ENCODE measurements at regions not wholly inside any gene's neighbourhood (a gene's known extent, or its start where the extent isn't known, plus 50 kb on each side); places are given as distances from the start of the nearest gene placed in this dataset.
A peak's percentile ranks its signal among the peaks of the same experiment; 100 is the strongest.
"Not testable (repeated sequence)": the region's sequence is repeated elsewhere in the genome, so short reads cannot be mapped to it uniquely, and the experiment has no call there.

DNA sequence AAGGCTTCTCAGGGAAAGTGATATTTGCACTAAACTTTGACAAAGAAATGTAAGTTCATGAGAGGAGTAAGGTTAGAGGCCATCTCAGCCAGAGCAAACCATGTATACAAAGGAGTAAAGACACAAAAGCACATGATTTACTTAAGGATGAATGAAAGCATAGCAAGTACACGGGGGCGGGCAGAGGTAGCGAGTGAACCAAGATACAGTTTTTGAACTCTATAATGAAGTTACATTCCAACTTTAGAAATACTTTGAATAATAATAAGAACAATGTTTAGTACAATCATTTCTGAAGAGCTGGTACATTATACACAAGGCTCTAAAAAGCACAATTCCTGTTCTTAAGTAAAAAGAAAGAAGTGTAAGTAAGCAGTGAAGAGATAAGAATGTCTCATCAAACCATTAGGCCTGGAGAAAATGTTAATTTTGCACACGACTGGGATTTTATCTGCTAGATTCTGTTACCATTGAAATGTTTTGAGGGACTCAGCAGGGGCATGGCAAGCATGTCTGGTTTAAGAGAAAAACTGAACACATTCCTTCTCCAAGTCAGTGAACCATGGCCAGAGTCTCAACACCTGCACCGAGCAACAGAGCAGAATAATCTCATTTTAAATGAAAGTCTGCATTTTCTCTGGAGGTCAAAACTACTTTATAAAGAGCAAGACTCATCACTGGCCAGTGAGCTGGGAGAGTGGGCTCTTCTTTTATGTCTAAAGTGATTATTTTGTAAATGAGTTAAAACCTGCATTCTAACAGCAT, 147.6 kb upstream of the TRPM3 start:
- no peak for DNase-seq

DNA sequence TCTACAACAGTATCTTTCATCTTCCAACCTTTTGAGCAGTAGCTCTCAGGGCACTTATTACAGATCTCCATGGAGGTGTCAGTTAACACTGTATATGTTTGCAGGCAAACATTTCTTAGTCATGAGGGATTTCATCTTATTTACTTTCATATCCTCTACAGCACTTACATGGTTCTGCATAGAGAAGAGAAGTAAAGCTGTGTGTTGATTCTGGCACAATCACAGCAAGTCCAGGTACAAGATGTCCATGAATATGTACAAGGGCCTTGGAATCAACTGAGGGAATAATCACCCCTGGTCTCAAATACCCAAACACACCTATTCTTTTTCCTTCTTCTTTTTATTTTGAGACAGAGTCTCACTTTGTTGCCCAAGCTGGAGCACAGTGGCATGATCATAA, 142.0 kb upstream of the TRPM3 start:
- no peak for DNase-seq

DNA sequence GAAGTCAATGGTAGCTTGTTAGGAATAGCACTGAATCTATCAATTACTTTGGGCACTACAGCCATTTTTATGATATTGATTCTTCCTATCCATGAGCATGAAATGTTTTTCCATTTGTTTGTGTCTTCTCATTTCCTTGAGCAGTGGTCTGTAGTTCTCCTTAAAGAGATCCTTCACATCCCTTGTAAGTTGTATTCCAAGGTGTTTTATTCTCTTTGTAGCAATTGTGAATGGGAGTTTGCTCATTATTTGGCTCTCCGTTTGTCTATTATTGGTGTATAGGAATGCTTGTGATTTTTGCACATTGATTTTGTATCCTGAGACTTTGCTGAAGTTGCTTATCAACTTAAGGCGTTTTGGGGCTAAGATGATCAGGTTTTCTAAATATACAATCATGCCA, 139.0 kb upstream of the TRPM3 start:
- not testable (repeated sequence) for DNase-seq

DNA sequence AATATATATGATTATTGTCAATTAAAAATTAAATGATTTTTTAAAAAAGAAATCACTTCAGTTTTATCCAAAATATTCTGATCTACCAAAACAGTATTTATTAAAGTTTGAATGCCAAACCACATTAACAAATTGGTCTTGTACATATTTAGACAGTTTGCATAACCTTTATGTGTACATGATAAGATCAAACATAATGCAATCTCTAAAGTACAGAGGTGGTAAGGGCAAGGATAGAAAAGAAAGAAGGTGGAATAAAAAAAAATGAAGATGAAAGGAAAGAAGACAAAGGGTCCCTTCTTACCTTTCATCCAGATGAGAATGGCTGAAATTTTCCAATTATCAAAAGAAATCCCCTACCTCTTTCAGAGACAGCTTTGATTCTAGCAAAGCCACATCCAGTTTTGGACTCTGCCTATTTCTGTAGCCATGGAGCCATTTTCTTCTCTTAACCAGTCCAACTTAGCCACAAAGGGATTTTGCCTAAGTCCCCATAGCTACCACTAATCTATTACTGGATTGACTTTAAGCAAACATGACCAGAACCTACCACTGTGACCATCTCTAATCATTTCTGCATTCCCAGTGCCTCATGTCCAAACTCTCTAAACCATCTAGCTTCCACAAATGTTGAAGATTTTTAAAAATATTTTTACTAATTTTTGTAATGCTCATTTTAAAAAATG, 133.3 kb upstream of the TRPM3 start:
- no peak for DNase-seq

DNA sequence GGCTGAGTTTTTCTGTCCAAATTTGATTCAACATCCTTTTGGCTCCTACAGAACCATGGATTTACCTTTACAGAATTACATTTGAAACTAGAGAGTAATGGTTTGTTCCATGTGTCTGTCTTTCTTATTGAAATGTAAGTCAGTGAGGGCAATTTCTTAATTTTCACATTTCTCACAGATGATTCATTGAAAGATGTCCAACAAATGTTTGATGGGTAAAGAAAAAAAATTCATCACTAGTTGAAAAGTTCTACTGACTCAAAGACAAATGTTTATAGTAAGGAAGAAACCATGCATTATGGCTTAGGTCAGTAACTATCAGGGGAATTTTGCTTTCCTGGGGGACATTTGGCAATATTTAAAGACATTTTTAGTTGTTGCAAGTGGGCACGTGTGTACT, 131.6 kb upstream of the TRPM3 start:
- DNase-seq = no peak

DNA sequence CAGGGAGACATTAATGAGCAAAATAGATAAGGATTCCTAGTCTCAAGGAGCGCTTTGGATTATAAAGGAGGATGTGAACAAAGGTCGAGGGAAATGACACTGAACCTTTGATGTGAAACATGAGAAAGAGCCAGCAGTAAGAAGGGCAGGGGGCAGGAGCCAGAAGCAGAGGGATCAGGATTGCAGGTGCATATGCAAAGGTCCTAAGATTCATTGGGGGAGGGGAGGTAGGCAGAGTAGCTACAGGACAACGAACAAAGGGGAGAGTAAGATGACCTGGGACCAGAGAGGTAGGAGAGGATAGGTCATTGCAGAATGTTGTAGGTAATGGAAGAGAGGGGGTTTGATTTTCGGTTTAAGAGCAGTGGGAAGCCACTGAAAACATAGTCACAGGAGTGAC, 129.2 kb upstream of the TRPM3 start:
- no peak for DNase-seq

DNA sequence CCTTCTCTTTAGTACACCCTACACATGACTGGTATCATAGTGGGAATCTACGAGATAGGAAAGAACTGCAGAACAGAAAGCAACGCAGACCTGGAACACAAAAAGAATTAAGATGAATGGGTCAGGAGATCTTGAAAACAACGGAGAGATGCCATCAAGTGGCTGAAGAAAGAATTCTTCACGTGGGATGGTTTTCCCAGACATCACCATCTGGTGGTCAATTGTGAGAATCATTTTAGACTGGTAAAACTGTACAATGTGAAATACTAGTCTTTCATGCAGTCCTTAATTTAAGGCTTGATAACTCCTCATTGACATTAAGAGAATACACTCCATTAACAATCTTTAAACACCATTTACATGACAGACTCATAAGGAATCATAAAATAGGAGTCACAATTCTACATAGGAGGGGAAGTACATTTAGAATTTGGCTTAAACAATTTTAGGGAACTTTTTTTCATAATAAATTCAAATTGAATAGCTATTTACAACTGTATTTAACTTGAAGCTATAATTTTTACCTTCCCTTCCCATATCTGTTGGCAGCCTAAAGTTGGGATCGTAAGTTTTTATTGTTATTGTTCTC, 128.4 kb upstream of the TRPM3 start:
- DNase-seq = peak; percentile 6

DNA sequence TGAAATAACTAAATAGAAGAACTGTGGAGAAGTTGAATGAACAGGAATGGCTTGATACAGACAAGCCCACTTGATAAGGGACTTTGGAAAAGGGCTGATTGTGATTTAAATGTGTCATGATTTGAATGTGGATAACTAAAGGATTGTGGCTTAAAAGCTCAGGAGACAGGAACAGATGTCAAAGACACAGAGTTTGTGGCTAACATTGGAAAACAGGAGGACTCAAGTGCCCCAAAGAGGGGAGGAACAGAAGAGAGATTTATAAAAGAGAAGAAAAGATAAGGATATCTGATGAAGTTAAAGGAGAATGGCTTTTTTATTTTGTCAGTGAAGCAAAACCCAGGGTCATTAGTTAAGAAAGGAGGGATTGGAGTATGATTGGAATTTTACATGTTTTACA, 124.2 kb upstream of the TRPM3 start:
- no peak for DNase-seq

DNA sequence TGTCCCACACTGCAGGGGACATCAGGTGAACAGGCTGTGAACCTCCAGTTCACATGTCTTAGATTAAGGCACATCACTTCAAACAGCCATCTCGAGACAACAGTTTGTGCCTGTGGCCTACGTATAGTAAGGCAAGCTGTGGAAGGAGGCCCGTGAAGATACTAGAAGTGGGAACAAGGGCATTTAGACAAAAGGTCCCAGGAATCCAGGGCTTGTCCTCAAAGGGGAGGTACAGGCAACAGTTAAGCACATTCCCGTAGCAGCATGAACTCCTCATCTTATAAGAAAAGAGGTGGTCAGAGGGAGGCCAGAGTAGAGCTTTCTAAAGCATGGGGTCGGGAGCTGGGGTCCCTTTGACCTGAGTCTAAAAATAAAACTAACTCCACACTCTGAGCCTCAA, 122.5 kb upstream of the TRPM3 start:
- no peak for DNase-seq

DNA sequence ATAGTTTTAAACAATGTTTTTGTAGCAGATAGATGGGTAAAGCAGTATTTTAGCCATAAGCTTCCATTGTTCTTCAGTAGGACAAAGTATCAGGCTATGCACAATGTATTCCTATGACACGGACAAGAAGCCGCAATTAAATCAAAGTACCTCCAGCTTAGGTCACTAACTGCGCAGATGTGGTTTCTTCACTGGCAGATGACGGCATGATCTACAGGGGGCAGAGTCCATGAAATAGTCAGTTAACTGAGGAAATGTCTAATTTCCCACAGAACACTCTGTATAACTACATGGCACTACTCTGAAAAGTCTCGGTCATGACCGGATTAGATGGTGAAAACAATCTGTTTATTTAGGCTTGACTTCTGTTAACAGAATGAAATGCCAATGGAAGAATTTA, 120.7 kb upstream of the TRPM3 start:
- no peak for DNase-seq

DNA sequence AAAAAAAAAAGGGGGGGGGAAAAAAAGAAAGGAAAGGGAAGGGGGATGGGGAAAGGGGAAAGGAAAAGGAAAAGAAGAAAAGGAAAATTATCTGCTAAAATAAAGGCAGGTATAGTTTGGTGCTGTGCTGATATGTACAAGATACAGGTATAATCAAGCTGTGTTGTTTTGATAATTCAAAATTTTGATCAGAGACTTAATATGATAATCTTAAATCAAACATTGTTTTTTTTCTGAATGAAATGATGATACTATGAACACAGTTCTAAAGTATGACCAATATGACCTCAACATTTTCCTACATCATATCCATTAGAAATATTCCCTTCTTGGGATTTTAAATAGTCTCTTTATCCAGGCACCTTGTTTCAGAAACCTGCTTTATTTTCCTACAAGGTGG, 115.6 kb upstream of the TRPM3 start:
- no peak for DNase-seq

DNA sequence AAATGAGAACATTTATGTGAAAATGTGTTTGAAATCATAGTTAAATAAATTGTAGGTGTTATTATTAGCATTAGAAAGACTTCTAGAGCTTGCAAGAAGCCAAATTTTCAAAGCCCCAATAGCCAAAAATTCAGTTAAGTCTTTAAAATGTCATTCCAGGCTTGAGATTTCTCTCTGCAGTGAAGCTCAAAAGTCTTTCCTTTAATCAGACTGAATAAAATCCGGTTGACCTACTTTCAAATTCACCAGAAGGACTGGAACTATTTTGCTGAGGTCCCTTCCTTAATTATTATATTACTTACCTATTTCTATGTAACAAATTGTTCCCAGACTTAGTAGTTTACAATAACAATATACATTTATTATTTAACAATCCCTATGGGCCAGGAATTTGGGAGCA, 112.2 kb upstream of the TRPM3 start:
- no peak for DNase-seq

DNA sequence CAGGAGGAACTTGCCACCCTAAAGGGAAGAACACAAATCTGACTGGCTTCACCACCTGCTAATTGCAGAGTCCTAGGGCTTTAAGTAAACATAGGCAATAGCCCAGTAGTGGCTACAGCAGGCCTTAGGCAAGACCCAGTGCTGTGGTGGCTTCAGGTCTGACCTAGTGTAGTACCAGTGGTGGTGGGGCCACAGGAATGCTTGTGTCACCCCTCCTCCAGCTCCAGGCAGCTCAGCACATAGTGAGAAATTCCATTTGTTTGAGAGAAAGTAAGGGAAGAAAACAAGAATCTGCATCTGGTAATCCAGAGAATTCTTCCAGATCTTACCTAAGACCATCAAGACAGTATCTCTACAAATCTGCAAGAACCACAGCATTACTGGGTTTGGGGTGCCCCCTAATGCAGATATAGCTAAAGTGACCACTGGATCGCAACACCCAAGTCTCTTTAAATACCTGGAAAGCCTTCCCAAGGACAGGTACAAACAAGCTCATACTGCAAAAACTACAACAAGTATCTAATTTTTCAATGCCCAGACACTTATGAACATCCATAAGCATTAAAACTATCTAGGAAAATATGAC, 102.6 kb upstream of the TRPM3 start:
- DNase-seq = no peak

DNA sequence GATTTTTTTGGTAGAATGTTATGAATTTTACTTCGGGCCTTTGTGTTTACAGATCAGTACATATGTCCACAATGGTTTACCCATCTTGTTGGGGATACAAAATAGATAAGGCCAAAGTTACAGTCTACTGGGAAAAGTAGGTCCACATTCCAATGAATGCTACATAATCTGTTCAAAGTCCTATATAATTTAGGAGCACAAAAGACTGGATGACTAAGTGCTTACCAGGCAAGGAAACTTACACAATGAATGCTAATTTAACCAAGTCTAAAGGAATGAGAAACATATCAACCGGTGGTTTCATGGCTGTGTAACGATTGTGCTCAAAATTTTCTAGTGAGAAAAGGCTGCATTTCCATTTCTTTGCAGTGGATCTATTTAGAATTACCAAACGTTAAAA, 97.4 kb upstream of the TRPM3 start:
- no peak for DNase-seq

DNA sequence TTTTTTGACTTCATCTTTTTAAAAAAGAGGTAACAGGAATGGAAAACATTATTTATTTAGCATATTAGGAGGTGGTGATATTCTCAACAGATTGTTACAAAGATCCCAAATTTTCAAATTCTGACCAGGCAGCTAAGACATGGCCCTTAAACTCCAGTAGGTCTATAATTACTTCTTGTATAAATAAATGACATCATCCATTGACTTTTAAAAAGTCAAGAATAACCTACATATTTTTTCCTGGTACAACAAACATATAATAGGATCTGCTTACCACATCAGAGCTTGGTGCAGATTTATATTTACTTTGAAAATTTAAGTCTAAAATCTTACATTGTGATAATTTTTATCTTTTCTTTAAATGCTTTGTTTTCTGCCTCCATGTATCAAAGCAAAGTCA, 92.2 kb upstream of the TRPM3 start:
- DNase-seq = no peak

DNA sequence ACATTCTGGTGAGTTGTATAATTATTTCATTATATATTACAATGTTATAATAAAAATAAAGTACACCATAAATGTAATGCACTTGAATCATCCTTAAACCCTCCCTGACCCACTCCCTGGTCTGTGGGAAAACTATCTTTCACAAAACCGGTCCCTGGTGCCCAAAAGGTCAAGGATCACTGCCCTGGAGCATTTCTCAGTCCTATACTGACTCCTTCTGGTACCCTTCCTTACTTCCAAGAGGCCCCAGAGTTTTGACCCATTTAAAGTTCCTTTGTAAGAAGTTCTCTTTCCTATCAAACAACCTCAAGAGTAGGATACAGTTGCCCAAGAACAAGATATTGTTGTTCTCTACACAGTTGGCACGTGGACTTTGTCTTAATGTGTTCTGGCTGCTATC, 88.9 kb upstream of the TRPM3 start:
- no peak for DNase-seq

DNA sequence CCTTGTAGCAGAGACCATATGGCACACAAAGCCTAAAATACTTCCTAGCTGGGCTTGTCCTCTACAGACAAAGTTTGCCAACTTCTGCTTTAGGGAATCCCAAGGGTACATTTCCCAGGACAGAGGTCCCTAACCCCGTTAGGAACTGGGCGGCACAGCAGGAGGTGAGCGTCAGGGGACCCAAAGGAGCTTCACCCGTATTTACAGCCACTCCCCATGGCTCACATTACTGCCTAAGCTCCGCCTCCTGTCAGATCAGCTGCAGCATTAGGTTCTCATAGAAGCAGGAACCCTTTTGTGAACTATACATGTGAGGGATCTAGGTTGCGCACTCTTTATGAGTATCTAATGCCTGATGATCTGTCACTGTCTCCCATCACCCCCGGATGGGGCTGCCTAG, 88.5 kb upstream of the TRPM3 start:
- DNase-seq = no peak

DNA sequence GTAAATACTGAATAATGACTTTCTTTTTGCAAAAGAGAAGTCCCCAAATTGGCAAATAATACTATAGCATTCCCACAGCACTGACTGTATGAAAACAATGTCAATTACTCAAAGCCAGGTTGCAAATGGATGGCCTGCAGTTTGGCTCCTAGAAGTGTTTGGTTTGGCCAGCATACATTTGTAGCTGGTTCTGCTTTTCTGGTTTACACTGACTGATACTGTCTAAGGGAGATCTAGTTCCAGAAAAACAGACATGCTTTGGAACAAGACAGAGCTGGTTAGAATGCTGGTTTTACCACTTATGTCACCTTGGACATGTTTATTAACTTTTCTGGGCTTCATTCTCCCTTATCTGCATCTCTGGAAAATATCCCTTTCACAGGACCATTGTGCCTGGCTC, 81.5 kb upstream of the TRPM3 start:
- DNase-seq = no peak

DNA sequence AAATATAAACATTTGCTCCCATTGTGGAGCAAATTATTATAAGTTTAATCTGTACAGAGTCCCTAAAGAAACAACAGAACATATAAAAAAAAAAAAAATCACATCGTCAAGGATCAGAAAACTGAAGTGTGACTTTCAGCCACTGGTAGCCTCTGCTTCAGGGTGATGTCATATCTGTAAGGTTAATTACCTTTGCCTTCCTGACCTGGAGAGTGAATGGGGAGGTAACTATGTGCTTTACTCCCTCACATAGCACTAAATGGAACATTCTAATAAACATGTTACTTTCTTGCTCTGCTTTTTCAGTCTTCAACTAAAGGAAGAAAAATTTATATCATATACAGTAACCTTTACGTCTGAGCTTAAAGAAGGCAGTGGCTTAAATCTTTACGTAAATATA, 70.3 kb upstream of the TRPM3 start:
- DNase-seq = no peak

DNA sequence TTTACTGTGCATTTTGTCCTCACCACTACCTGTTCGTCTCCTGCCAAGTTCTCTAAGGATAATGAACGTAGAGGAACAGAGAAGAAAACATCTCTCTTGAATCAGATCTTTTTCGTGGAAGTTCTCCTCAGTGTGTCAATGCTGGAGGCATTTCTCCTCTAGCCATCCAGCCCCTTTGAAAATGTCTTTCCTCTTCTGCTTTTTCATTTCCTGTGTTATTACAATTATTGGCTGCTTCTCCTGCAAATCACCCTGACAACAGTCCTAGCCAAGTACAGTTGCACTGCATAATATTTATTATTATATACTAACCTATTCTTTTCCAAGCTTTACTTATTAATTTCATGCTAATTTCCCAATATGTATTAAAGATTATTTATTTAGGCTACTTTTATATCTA, 61.8 kb upstream of the TRPM3 start:
- DNase-seq = no peak

DNA sequence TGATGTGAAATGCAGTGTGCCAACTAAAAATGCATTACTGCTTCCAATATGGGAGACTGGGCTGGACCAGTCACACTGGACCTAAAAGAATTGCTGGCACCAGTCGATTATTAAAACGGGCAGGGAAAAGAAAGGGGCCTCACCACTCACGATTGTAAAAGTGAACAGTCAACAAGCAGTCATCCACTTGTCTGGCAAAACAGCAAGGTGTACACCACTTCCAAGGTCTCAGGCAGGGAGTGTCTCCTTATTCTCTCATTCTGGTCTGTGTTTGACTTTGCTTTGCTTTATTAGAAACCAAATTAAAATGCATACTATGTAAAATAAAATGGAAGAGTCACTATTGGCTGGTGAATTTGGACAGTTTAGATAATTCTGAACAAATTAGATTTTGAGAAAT, 57.8 kb upstream of the TRPM3 start:
- DNase-seq = no peak

DNA sequence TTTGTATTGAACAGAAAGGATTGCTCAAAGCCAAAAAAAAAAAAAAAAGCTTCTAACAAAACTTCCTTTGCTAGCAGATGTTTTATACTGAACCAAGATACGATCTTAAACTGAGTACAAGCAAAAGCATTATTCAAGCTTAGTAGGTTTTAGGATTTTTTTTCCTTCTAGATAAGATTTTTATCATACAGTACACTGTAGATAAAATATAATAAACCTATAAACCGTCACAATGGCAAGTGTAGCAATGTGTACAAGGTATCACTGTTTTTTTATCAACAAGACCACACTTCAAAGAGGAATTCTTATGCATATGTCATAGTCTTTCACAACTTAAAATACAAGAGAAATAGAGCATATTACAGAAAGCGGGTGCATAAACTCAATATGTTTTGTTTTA, 56.5 kb upstream of the TRPM3 start:
- DNase-seq = no peak

DNA sequence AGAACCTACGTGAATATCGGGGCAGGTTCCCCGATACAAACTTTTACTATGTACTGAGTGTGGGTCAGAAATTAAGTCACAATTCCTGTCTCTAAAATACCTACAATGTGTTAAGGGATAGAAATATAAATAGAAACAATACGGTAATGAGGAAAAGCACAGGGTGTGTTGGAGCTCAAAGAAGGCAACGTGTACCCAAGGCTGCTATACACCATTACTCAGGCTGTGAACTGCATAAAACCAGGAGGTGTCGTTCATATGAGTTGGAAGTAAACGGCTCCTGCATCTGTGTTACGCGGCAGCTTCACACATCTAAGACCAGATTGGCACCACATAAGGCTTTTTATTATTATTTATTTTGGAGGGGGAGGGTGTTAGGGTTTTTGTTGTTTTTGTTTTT, 50.1 kb upstream of the TRPM3 start:
- DNase-seq = no peak
